ENCODE measurements at regions not wholly inside any gene's neighbourhood (a gene's known extent, or its start where the extent isn't known, plus 50 kb on each side); places are given as distances from the start of the nearest gene placed in this dataset.

- H3K27ac ChIP-seq: no peak overlapping the region
- H3K27me3 ChIP-seq: no peaks in the 10 kb centered on the region
- WGBS, 2 donors (ENCODE audit: low coverage in 1 of 2): 69 to 75% methylated on average over 4 of the region's 4 CpGs
- H3K4me1 ChIP-seq: no peaks in the 10 kb centered on the region
- in situ Hi-C loops (cut with MboI; ENCODE audit: low pct_ligation_motif_present in 1 of 4, low pct_unique_long_range_greater_than_20kb in 1 of 4, low sequenced_read_pairs in 3 of 4) (no loop called here), intact Hi-C loops (cut with DNase I; ENCODE audit: low total_unique reads) (no loop called here)
- no peaks in the 10 kb centered on the region for H3K9me3 ChIP-seq
- TF ChIP-seq CTCF (IDR thresholded peaks at IDR 0.05) (no peak), EP300 (IDR thresholded peaks at IDR 0.05; ENCODE audit: low read depth) (no peak), POLR2AphosphoS5 (IDR thresholded peaks at IDR 0.05) (no peak), POLR2A (IDR thresholded peaks at IDR 0.05) (no peak)
- no peak overlapping the region for H3K4me3 ChIP-seq
- DNase-seq: no peak
- H3K36me3 ChIP-seq: no peaks in the 10 kb centered on the region
Observed at GRCh38 chr18:38010971-38011857, 445.6 kb upstream of the CELF4 start.

DNA sequence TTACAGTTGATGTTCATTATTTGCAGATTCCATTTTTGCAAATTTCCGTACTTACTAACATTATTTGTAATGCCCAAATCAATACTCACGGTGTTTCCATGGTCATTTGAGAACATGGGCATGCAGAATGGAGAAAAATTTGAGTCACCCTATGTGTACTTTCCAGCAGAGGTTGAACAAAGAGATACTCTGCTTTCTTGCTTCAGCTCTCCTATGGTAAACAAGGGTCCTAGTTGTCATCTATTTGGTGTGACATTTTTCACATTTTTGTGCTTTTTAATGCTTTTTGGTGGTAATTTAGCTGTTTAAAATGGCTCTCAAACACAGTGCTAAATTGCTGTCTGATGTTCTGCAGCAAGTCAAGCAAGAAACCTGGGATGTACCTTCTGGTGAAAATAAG, 444.4 kb upstream of the CELF4 start:
- intact Hi-C loops (cut with DNase I; ENCODE audit: low total_unique reads) (no loop called here), in situ Hi-C loops (cut with MboI; ENCODE audit: low pct_ligation_motif_present in 1 of 4, low pct_unique_long_range_greater_than_20kb in 1 of 4, low sequenced_read_pairs in 3 of 4) (no loop called here)
- Histone ChIP-seq H3K4me3 (no peak overlapping the region), H3K36me3 (no peaks in the 10 kb centered on the region), H3K27ac (no peak overlapping the region), H3K27me3 (no peaks in the 10 kb centered on the region), H3K4me1 (no peaks in the 10 kb centered on the region), H3K9me3 (no peaks in the 10 kb centered on the region)
- no peak for DNase-seq
- 60 to 92% methylated on average over 2 of the region's 2 CpGs for WGBS, 2 donors (ENCODE audit: low coverage in 1 of 2)
- TF ChIP-seq EP300 (IDR thresholded peaks at IDR 0.05; ENCODE audit: low read depth) (no peak), POLR2AphosphoS5 (IDR thresholded peaks at IDR 0.05) (no peak), CTCF (IDR thresholded peaks at IDR 0.05) (no peak), POLR2A (IDR thresholded peaks at IDR 0.05) (no peak)

GRCh38 chr18:38009320-38009719, 443.7 kb upstream of the CELF4 start:
- DNase-seq: no peak
- WGBS, 2 donors (ENCODE audit: low coverage in 1 of 2): 59 to 60% methylated on average over 1 of the region's 1 CpG
- Histone ChIP-seq H3K9me3 (no peaks in the 10 kb centered on the region), H3K27ac (no peak overlapping the region), H3K27me3 (no peaks in the 10 kb centered on the region), H3K36me3 (no peaks in the 10 kb centered on the region), H3K4me3 (no peak overlapping the region), H3K4me1 (no peaks in the 10 kb centered on the region)
- no peak for TF ChIP-seq CTCF (IDR thresholded peaks at IDR 0.05)
- TF ChIP-seq POLR2AphosphoS5 (IDR thresholded peaks at IDR 0.05): no peak
- no peak for TF ChIP-seq EP300 (IDR thresholded peaks at IDR 0.05; ENCODE audit: low read depth)
- TF ChIP-seq POLR2A (IDR thresholded peaks at IDR 0.05): no peak
- in situ Hi-C loops (cut with MboI; ENCODE audit: low pct_ligation_motif_present in 1 of 4, low pct_unique_long_range_greater_than_20kb in 1 of 4, low sequenced_read_pairs in 3 of 4): loop anchor here in 1 of 4 donors (10.0 kb wide), 1 partner anchor 55 kb away; no protein-coding TSS in a partner anchor
- intact Hi-C loops (cut with DNase I; ENCODE audit: low total_unique reads): no loop called here

- TF ChIP-seq CTCF (IDR thresholded peaks at IDR 0.05): no peak
- TF ChIP-seq EP300 (IDR thresholded peaks at IDR 0.05; ENCODE audit: low read depth): no peak
- TF ChIP-seq POLR2A (IDR thresholded peaks at IDR 0.05): no peak
- no peak for TF ChIP-seq POLR2AphosphoS5 (IDR thresholded peaks at IDR 0.05)
- Histone ChIP-seq H3K27me3 (no peaks in the 10 kb centered on the region), H3K36me3 (no peaks in the 10 kb centered on the region), H3K27ac (no peak overlapping the region), H3K4me3 (no peak overlapping the region), H3K9me3 (no peaks in the 10 kb centered on the region), H3K4me1 (no peaks in the 10 kb centered on the region)
- 50 to 69% methylated on average over 2 to 6 of the region's 6 CpGs for WGBS, 2 donors (ENCODE audit: low coverage in 1 of 2)
- in situ Hi-C loops (cut with MboI; ENCODE audit: low pct_ligation_motif_present in 1 of 4, low pct_unique_long_range_greater_than_20kb in 1 of 4, low sequenced_read_pairs in 3 of 4) (loop anchor here in 1 of 4 donors (10.0 kb wide), 1 partner anchor 57 kb away; no protein-coding TSS in a partner anchor), intact Hi-C loops (cut with DNase I; ENCODE audit: low total_unique reads) (no loop called here)
- DNase-seq: no peak
Observed at GRCh38 chr18:38007676-38008330, 442.2 kb upstream of the CELF4 start.
